Fibroblast of upper back skin (primary cell): ENCODE measurements at regions not wholly inside any gene's neighbourhood (a gene's known extent, or its start where the extent isn't known, plus 50 kb on each side); places are given as distances from the start of the nearest gene placed in this dataset.
A peak's percentile ranks its signal among the peaks of the same experiment; 100 is the strongest.
"Not testable (repeated sequence)": the region's sequence is repeated elsewhere in the genome, so short reads cannot be mapped to it uniquely, and the experiment has no call there.

ENCODE experiments used
- DNase-seq: peaks from one replicate; pipeline ENCODE4 v3.0.0-alpha.2; 2013

GRCh38 chr2:129924115-129924514, 55.4 kb upstream of the RAB6C start:
- DNase-seq: not testable (repeated sequence)

- DNase-seq: no peak
Observed at GRCh38 chr2:129925381-129925780, 54.1 kb upstream of the RAB6C start.

- no peak for DNase-seq
Observed at GRCh38 chr2:129927696-129928095, 51.8 kb upstream of the RAB6C start.

GRCh38 chr2:129929321-129930290, 49.9 kb upstream of the RAB6C start:
- DNase-seq: peak; percentile 68
